WTC11 (cell line): ENCODE measurements at regions not wholly inside any gene's neighbourhood (a gene's known extent, or its start where the extent isn't known, plus 50 kb on each side); places are given as distances from the start of the nearest gene placed in this dataset.

ENCODE experiments used
- ATAC-seq: fragments of 200-7000 bp; cut with Tn5 transposase; 2 replicates; pipeline ENCODE4 v1.10.0; 2021; ENCODE audit warnings: mild to moderate bottlenecking, moderate library complexity
- CTCF ChIA-PET: fragments of 300-600 bp; sonication (Branson Sonifier 250); formaldehyde crosslinking; loops from one replicate; lab custom pipeline; 2021; ENCODE audit warnings: antibody characterized with exemption; lab: Charles Lee
- POLR2A ChIA-PET: fragments of 350-600 bp; sonication (Branson Sonifier 250); formaldehyde crosslinking; loops from one replicate; lab custom pipeline; 2021; ENCODE audit warnings: antibody characterized with exemption; lab: Charles Lee
- DNase-seq: peaks from one replicate; pipeline ENCODE4 v3.0.0; 2021; ENCODE audit warnings: low spot score
- H3K27ac Mint-ChIP-seq: 2 replicates; pipeline ENCODE4 v1.8.0; 2021; ENCODE audit warnings: mixed read lengths
- H3K27me3 Mint-ChIP-seq: 2 replicates; pipeline ENCODE4 v1.8.0; 2021; ENCODE audit warnings: low read depth, mild to moderate bottlenecking, moderate library complexity, mixed read lengths
- H3K36me3 Mint-ChIP-seq: 2 replicates; pipeline ENCODE4 v1.8.0; 2021; ENCODE audit warnings: mixed read lengths
- H3K4me1 Mint-ChIP-seq: 2 replicates; pipeline ENCODE4 v1.8.0; 2022; ENCODE audit warnings: mixed read lengths
- H3K4me3 Mint-ChIP-seq: 2 replicates; pipeline ENCODE4 v1.8.0; 2021; ENCODE audit warnings: mild to moderate bottlenecking, moderate library complexity, mixed read lengths
- H3K9me3 Mint-ChIP-seq: 2 replicates; pipeline ENCODE4 v1.8.0; 2021; ENCODE audit warnings: mixed read lengths
- CREB1 ChIP-seq: sonication (generic); formaldehyde crosslinking; IDR thresholded peaks from 2 replicates; pipeline ENCODE4 v1.8.0; 2023; ENCODE audit warnings: mild to moderate bottlenecking, missing genetic modification reagents
- FOXJ3 ChIP-seq: sonication (generic); formaldehyde crosslinking; IDR thresholded peaks from 2 replicates; pipeline ENCODE4 v1.9.0; 2021; ENCODE audit warnings: missing genetic modification reagents, mild to moderate bottlenecking, borderline replicate concordance
- JUN ChIP-seq: sonication (generic); formaldehyde crosslinking; IDR thresholded peaks from 2 replicates; pipeline ENCODE4 v1.8.0; 2023; ENCODE audit warnings: mild to moderate bottlenecking, missing genetic modification reagents
- MLX ChIP-seq: sonication (generic); formaldehyde crosslinking; IDR thresholded peaks from 2 replicates; pipeline ENCODE4 v1.8.1; 2023; ENCODE audit warnings: mild to moderate bottlenecking, missing genetic modification reagents, moderate library complexity
- NR3C1 ChIP-seq: sonication (generic); formaldehyde crosslinking; conservative IDR thresholded peaks from 2 replicates; pipeline ENCODE4 v1.8.1; 2023; ENCODE audit warnings: low read depth, mild to moderate bottlenecking, missing genetic modification reagents
- PRRX2 ChIP-seq: fragments of 250-450 bp; sonication (Bioruptor Pico); IDR thresholded peaks from 2 replicates; pipeline ENCODE4 v1.8.0; 2021; ENCODE audit warnings: mild to moderate bottlenecking
- STAT6 ChIP-seq: sonication (generic); formaldehyde crosslinking; conservative IDR thresholded peaks from 2 replicates; pipeline ENCODE4 v1.8.1; 2023; ENCODE audit warnings: mild to moderate bottlenecking, low read depth, missing genetic modification reagents, moderate library complexity
- TEAD1 ChIP-seq: sonication (generic); formaldehyde crosslinking; IDR thresholded peaks from 2 replicates; pipeline ENCODE4 v1.8.0; 2022; ENCODE audit warnings: mild to moderate bottlenecking, missing genetic modification reagents
- USF2 ChIP-seq: sonication (generic); formaldehyde crosslinking; IDR thresholded peaks from 2 replicates; pipeline ENCODE4 v1.8.1; 2023; ENCODE audit warnings: mild to moderate bottlenecking, missing genetic modification reagents, moderate library complexity
- ZMAT4 ChIP-seq: fragments of 250-450 bp; sonication (Bioruptor Pico); IDR thresholded peaks from 2 replicates; pipeline ENCODE4 v1.9.0; 2021; ENCODE audit warnings: mild to moderate bottlenecking
- TF ChIP-seq, protein P1 (sequence below): fragments of 250-450 bp; sonication (Bioruptor Pico); IDR thresholded peaks from 2 replicates; pipeline ENCODE4 v2.1.2; 2022; ENCODE audit warnings: mild to moderate bottlenecking, moderate library complexity
- TF ChIP-seq, protein P2 (sequence below): fragments of 250-450 bp; sonication (Bioruptor Pico); IDR thresholded peaks from 2 replicates; pipeline ENCODE4 v1.9.0; 2021; ENCODE audit warnings: mild to moderate bottlenecking, borderline replicate concordance
- TF ChIP-seq, protein P3 (sequence below): sonication (generic); formaldehyde crosslinking; IDR thresholded peaks from 2 replicates; pipeline ENCODE4 v1.8.1; 2023; ENCODE audit warnings: mild to moderate bottlenecking, missing genetic modification reagents

DNA sequence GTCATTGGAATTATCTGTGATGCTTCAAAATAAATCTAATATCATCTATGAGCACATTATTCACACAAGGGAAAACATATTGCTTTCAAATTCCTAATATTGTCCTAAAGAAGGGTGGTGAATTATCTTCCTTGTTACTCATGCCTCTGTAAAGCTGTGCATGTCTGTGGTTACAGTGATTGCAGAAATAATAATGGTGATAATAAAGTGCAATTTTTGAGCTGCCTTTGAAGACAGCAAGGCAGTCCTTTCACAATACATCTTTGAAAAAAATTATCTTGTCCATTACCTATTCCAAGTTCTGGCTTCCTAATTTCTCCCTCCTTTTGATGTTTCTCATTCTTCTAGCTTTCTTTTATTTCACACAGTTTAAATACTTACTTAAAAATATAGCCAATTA lies 442.1 kb upstream of the EYS start (continued):
- TF ChIP-seq, protein P1, sequence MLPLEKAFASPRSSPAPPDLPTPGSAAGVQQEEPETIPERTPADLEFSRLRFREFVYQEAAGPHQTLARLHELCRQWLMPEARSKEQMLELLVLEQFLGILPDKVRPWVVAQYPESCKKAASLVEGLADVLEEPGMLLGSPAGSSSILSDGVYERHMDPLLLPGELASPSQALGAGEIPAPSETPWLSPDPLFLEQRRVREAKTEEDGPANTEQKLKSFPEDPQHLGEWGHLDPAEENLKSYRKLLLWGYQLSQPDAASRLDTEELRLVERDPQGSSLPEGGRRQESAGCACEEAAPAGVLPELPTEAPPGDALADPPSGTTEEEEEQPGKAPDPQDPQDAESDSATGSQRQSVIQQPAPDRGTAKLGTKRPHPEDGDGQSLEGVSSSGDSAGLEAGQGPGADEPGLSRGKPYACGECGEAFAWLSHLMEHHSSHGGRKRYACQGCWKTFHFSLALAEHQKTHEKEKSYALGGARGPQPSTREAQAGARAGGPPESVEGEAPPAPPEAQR (CRISPR knock-in tag) = no peak
- TF ChIP-seq ZMAT4 (CRISPR knock-in tag) (no peak), JUN (CRISPR knock-in tag) (no peak), CREB1 (CRISPR knock-in tag) (no peak)
- TF ChIP-seq, protein P2, sequence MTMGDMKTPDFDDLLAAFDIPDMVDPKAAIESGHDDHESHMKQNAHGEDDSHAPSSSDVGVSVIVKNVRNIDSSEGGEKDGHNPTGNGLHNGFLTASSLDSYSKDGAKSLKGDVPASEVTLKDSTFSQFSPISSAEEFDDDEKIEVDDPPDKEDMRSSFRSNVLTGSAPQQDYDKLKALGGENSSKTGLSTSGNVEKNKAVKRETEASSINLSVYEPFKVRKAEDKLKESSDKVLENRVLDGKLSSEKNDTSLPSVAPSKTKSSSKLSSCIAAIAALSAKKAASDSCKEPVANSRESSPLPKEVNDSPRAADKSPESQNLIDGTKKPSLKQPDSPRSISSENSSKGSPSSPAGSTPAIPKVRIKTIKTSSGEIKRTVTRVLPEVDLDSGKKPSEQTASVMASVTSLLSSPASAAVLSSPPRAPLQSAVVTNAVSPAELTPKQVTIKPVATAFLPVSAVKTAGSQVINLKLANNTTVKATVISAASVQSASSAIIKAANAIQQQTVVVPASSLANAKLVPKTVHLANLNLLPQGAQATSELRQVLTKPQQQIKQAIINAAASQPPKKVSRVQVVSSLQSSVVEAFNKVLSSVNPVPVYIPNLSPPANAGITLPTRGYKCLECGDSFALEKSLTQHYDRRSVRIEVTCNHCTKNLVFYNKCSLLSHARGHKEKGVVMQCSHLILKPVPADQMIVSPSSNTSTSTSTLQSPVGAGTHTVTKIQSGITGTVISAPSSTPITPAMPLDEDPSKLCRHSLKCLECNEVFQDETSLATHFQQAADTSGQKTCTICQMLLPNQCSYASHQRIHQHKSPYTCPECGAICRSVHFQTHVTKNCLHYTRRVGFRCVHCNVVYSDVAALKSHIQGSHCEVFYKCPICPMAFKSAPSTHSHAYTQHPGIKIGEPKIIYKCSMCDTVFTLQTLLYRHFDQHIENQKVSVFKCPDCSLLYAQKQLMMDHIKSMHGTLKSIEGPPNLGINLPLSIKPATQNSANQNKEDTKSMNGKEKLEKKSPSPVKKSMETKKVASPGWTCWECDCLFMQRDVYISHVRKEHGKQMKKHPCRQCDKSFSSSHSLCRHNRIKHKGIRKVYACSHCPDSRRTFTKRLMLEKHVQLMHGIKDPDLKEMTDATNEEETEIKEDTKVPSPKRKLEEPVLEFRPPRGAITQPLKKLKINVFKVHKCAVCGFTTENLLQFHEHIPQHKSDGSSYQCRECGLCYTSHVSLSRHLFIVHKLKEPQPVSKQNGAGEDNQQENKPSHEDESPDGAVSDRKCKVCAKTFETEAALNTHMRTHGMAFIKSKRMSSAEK (CRISPR knock-in tag) = no peak

- TF ChIP-seq, protein P3, sequence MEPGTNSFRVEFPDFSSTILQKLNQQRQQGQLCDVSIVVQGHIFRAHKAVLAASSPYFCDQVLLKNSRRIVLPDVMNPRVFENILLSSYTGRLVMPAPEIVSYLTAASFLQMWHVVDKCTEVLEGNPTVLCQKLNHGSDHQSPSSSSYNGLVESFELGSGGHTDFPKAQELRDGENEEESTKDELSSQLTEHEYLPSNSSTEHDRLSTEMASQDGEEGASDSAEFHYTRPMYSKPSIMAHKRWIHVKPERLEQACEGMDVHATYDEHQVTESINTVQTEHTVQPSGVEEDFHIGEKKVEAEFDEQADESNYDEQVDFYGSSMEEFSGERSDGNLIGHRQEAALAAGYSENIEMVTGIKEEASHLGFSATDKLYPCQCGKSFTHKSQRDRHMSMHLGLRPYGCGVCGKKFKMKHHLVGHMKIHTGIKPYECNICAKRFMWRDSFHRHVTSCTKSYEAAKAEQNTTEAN (CRISPR knock-in tag) = no peak
- TF ChIP-seq JUN (CRISPR knock-in tag) = no peak
- TF ChIP-seq FOXJ3 (CRISPR knock-in tag) = no peak
- TF ChIP-seq NR3C1 (CRISPR knock-in tag) = no peak
- no peak for TF ChIP-seq MLX (CRISPR knock-in tag)
- no peak for TF ChIP-seq PRRX2 (CRISPR knock-in tag)
- TF ChIP-seq STAT6 (CRISPR knock-in tag) = no peak
- TF ChIP-seq TEAD1 (CRISPR knock-in tag) = no peak
- no peak for TF ChIP-seq USF2
- Mint-ChIP-seq H3K4me3 (no peak overlapping the region), H3K4me1 (no peaks in the 10 kb centered on the region), H3K36me3 (peaks cover 22% of the 10 kb centered on the region), H3K27ac (no peak overlapping the region), H3K9me3 (peaks cover 58% of the 10 kb centered on the region), H3K27me3 (no peaks in the 10 kb centered on the region)
- ChIA-PET CTCF (no interaction called here), POLR2A (no interaction called here)
- ATAC-seq (no peak), DNase-seq (no peak)
These were observed 438.8 kb upstream of the EYS start for GRCh38 chr6:66145867-66146266.
